Common myeloid progenitor, CD34-positive (primary cell): ENCODE measurements at regions not wholly inside any gene's neighbourhood (a gene's known extent, or its start where the extent isn't known, plus 50 kb on each side); places are given as distances from the start of the nearest gene placed in this dataset.
"Not testable (repeated sequence)": the region's sequence is repeated elsewhere in the genome, so short reads cannot be mapped to it uniquely, and the experiment has no call there.

Experiments
- CTCF ChIA-PET: fragments of 350-600 bp; sonication (Branson Sonifier 250); formaldehyde crosslinking; loops from one replicate; lab custom pipeline; 2021; ENCODE audit warnings: antibody characterized with exemption; lab: Charles Lee
- POLR2A ChIA-PET: fragments of 350-600 bp; sonication (Branson Sonifier 250); formaldehyde crosslinking; loops from one replicate; lab custom pipeline; 2021; ENCODE audit warnings: antibody characterized with exemption; lab: Charles Lee
- DNase-seq, 3 donors: peaks; one replicate each; pipeline versions ENCODE4 v3.0.0 to v3.0.0-alpha.2; 2013
- H3K27ac ChIP-seq, 2 experiments: 1 replicate in 1 of 2; 2 replicates in 1 of 2; pipeline ENCODE4 v1.7.0; 2013; ENCODE audit warnings: inconsistent platforms in 2 of 2, low read length in 2 of 2, mild to moderate bottlenecking in 2 of 2, low read depth in 1 of 2, moderate library complexity in 1 of 2; ENCODE audit not compliant: severe bottlenecking in 2 of 2, insufficient read depth in 1 of 2, poor library complexity in 1 of 2
- H3K27me3 ChIP-seq, 5 experiments: replicated peaks in 2 of 5; 1 replicate in 3 of 5; 2 replicates in 2 of 5; pipeline versions ENCODE4 v1.6.1 to v1.7.0; 2013; ENCODE audit warnings: low read length in 4 of 5, mild to moderate bottlenecking in 2 of 5, moderate library complexity in 2 of 5, inconsistent platforms in 1 of 5; ENCODE audit not compliant: insufficient read depth in 5 of 5, control insufficient read depth in 4 of 5
- H3K36me3 ChIP-seq, 4 experiments: 1 replicate in 2 of 4; 2 replicates in 2 of 4; pipeline versions ENCODE4 v1.6.1 to v1.7.0; 2013; ENCODE audit warnings: low read length in 3 of 4, control low read depth in 1 of 4, mild to moderate bottlenecking in 1 of 4; ENCODE audit not compliant: control insufficient read depth in 4 of 4, insufficient read depth in 4 of 4
- H3K4me1 ChIP-seq, 4 experiments: 1 replicate in 3 of 4; 2 replicates in 1 of 4; pipeline versions ENCODE4 v1.6.1 to v1.7.1; 2013; ENCODE audit warnings: low read length in 3 of 4, mild to moderate bottlenecking in 3 of 4, control low read depth in 1 of 4, inconsistent platforms in 1 of 4, moderate library complexity in 1 of 4; ENCODE audit not compliant: control insufficient read depth in 4 of 4, insufficient read depth in 4 of 4; ENCODE audit errors: control extremely low read depth in 1 of 4
- H3K4me3 ChIP-seq, 7 experiments: 1 replicate in 4 of 7; 2 replicates in 3 of 7; pipeline versions ENCODE4 v1.5.1 to v1.7.0; 2013; ENCODE audit warnings: mild to moderate bottlenecking in 7 of 7, low read length in 6 of 7, moderate library complexity in 6 of 7, inconsistent platforms in 2 of 7, low read depth in 2 of 7, control low read depth in 1 of 7; ENCODE audit not compliant: insufficient read depth in 4 of 7, control insufficient read depth in 1 of 7; ENCODE audit errors: extremely low read depth in 1 of 7
- H3K9me3 ChIP-seq, 5 experiments: 1 replicate in 4 of 5; 2 replicates in 1 of 5; pipeline versions ENCODE4 v1.6.1 to v1.7.1; 2013; ENCODE audit warnings: low read length in 4 of 5, mild to moderate bottlenecking in 2 of 5, inconsistent platforms in 1 of 5, low read depth in 1 of 5, moderate library complexity in 1 of 5; ENCODE audit not compliant: control insufficient read depth in 4 of 5, insufficient read depth in 2 of 5; ENCODE audit errors: control extremely low read depth in 1 of 5
- WGBS: methylation state at CpG from one replicate; pipeline ENCODE4 v1.1.5; 2013; ENCODE audit not compliant: insufficient coverage; 5-methylcytosine and 5-hydroxymethylcytosine counted together

GRCh38 chr3:73150369-73151130 is 89.1 kb downstream of the EBLN2 start:
- H3K9me3 ChIP-seq = no peaks in the 10 kb centered on the region
- 100% methylated on average over 2 of the region's 5 CpGs for WGBS
- H3K27me3 ChIP-seq = peaks cover 0 to 5% (median 4%) of the 10 kb centered on the region in 5 experiments
- DNase-seq = no peak
- ChIA-PET POLR2A (no interaction called here), CTCF (no interaction called here)
- H3K4me1 ChIP-seq = no peaks in the 10 kb centered on the region
- H3K27ac ChIP-seq = no peak overlapping the region
- no peaks in the 10 kb centered on the region for H3K36me3 ChIP-seq
- H3K4me3 ChIP-seq = no peak overlapping the region

- H3K27me3 ChIP-seq, H3K36me3 ChIP-seq, H3K27ac ChIP-seq, H3K4me3 ChIP-seq, CTCF ChIA-PET, POLR2A ChIA-PET, H3K4me1 ChIP-seq, H3K9me3 ChIP-seq: not testable (repeated sequence)
- WGBS = 87% methylated on average over 22 of the region's 22 CpGs
- peak in 2 of 3 donors; percentile 27 to 52 for DNase-seq
These were observed 91.1 kb downstream of the EBLN2 start for GRCh38 chr3:73152571-73152970.

- POLR2A ChIA-PET, H3K4me3 ChIP-seq, H3K9me3 ChIP-seq, H3K27me3 ChIP-seq, DNase-seq, H3K4me1 ChIP-seq, CTCF ChIA-PET, H3K36me3 ChIP-seq, H3K27ac ChIP-seq: not testable (repeated sequence)
- 96% methylated on average over 2 of the region's 2 CpGs for WGBS
These were observed 91.6 kb downstream of the EBLN2 start for GRCh38 chr3:73153057-73153456.

- H3K27ac ChIP-seq, H3K4me3 ChIP-seq, H3K4me1 ChIP-seq, CTCF ChIA-PET, H3K9me3 ChIP-seq, H3K36me3 ChIP-seq, DNase-seq, H3K27me3 ChIP-seq, POLR2A ChIA-PET: not testable (repeated sequence)
- 58% methylated on average over 2 of the region's 3 CpGs for WGBS
These were observed 92.8 kb downstream of the EBLN2 start for GRCh38 chr3:73154261-73154660.

GRCh38 chr3:73155441-73155840 is 94.0 kb downstream of the EBLN2 start:
- H3K9me3 ChIP-seq = not testable (repeated sequence)
- 94% methylated on average over 2 of the region's 3 CpGs for WGBS

GRCh38 chr3:73164622-73165021 is 103.2 kb downstream of the EBLN2 start:
- 92% methylated on average over 2 of the region's 4 CpGs for WGBS
- CTCF ChIA-PET = no interaction called here
- H3K9me3 ChIP-seq = peaks cover 0 to 4% (median 0%) of the 10 kb centered on the region in 5 experiments

More at GRCh38 chr3:73155441-73155840, 94.0 kb downstream of the EBLN2 start:
- POLR2A ChIA-PET = interaction anchor here (0.6 kb wide), 1 partner anchor 10 kb away, joined by 5 read pairs; no protein-coding TSS in a partner anchor
- CTCF ChIA-PET, H3K4me3 ChIP-seq, H3K4me1 ChIP-seq, H3K27ac ChIP-seq, H3K27me3 ChIP-seq, DNase-seq, H3K36me3 ChIP-seq: not testable (repeated sequence)

GRCh38 chr3:73175698-73176097 is 114.2 kb downstream of the EBLN2 start:
- H3K36me3 ChIP-seq = no peaks in the 10 kb centered on the region
- H3K27ac ChIP-seq = no peak overlapping the region
- no peak overlapping the region for H3K4me3 ChIP-seq
- ChIA-PET POLR2A (no interaction called here), CTCF (no interaction called here)
- WGBS = no CpG with 5 or more reads among the region's 1 CpG
- H3K27me3 ChIP-seq = peaks cover 0 to 3% (median 0%) of the 10 kb centered on the region in 5 experiments
- DNase-seq = no peak
- no peaks in the 10 kb centered on the region for H3K9me3 ChIP-seq
- no peaks in the 10 kb centered on the region for H3K4me1 ChIP-seq

More at GRCh38 chr3:73164622-73165021, 103.2 kb downstream of the EBLN2 start:
- POLR2A ChIA-PET = no interaction called here
- H3K4me3 ChIP-seq = no peak overlapping the region
- H3K27me3 ChIP-seq = no peaks in the 10 kb centered on the region
- H3K27ac ChIP-seq = no peak overlapping the region
- no peaks in the 10 kb centered on the region for H3K36me3 ChIP-seq
- no peak for DNase-seq
- no peaks in the 10 kb centered on the region for H3K4me1 ChIP-seq
